ENCODE measurements at regions not wholly inside any gene's neighbourhood (a gene's known extent, or its start where the extent isn't known, plus 50 kb on each side); places are given as distances from the start of the nearest gene placed in this dataset.

GRCh38 chr10:55398497-55398882 is 597.5 kb upstream of the PCDH15 start:
- in situ Hi-C loops (cut with MboI; ENCODE audit: low pct_ligation_motif_present in 1 of 4, low pct_unique_long_range_greater_than_20kb in 1 of 4, low sequenced_read_pairs in 3 of 4) = no loop called here
- Histone ChIP-seq H3K4me3 (no peak overlapping the region), H3K27ac (no peak overlapping the region), H3K27me3 (no peaks in the 10 kb centered on the region), H3K36me3 (no peaks in the 10 kb centered on the region), H3K9me3 (no peaks in the 10 kb centered on the region), H3K4me1 (no peaks in the 10 kb centered on the region)
- DNase-seq = no peak
- TF ChIP-seq POLR2AphosphoS5 (IDR thresholded peaks at IDR 0.05) (no peak), POLR2A (IDR thresholded peaks at IDR 0.05) (no peak), EP300 (IDR thresholded peaks at IDR 0.05; ENCODE audit: low read depth) (no peak), CTCF (IDR thresholded peaks at IDR 0.05) (no peak)
- 17 to 20% methylated on average over 1 of the region's 1 CpG for WGBS, 2 donors (ENCODE audit: low coverage in 1 of 2)
- intact Hi-C loops (cut with DNase I; ENCODE audit: low total_unique reads) = no loop called here

- TF ChIP-seq POLR2AphosphoS5 (IDR thresholded peaks at IDR 0.05) (no peak), CTCF (IDR thresholded peaks at IDR 0.05) (no peak), POLR2A (IDR thresholded peaks at IDR 0.05) (no peak), EP300 (IDR thresholded peaks at IDR 0.05; ENCODE audit: low read depth) (no peak)
- in situ Hi-C loops (cut with MboI; ENCODE audit: low pct_ligation_motif_present in 1 of 4, low pct_unique_long_range_greater_than_20kb in 1 of 4, low sequenced_read_pairs in 3 of 4) (no loop called here), intact Hi-C loops (cut with DNase I; ENCODE audit: low total_unique reads) (no loop called here)
- H3K9me3 ChIP-seq = no peaks in the 10 kb centered on the region
- H3K36me3 ChIP-seq = no peaks in the 10 kb centered on the region
- no peak for DNase-seq
- H3K4me3 ChIP-seq = no peak overlapping the region
- no peak overlapping the region for H3K27ac ChIP-seq
- 86 to 100% methylated on average over 3 to 7 of the region's 7 CpGs for WGBS, 2 donors (ENCODE audit: low coverage in 1 of 2)
- no peaks in the 10 kb centered on the region for H3K4me1 ChIP-seq
- H3K27me3 ChIP-seq = no peaks in the 10 kb centered on the region
Measured at GRCh38 chr10:55397777-55398496, 596.9 kb upstream of the PCDH15 start.

- WGBS, 2 donors (ENCODE audit: low coverage in 1 of 2) = 29 to 34% methylated on average over 1 of the region's 1 CpG
- no peaks in the 10 kb centered on the region for H3K36me3 ChIP-seq
- DNase-seq = no peak
- in situ Hi-C loops (cut with MboI; ENCODE audit: low pct_ligation_motif_present in 1 of 4, low pct_unique_long_range_greater_than_20kb in 1 of 4, low sequenced_read_pairs in 3 of 4) = no loop called here
- TF ChIP-seq CTCF (IDR thresholded peaks at IDR 0.05) (no peak), EP300 (IDR thresholded peaks at IDR 0.05; ENCODE audit: low read depth) (no peak), POLR2AphosphoS5 (IDR thresholded peaks at IDR 0.05) (no peak), POLR2A (IDR thresholded peaks at IDR 0.05) (no peak)
- intact Hi-C loops (cut with DNase I; ENCODE audit: low total_unique reads) = no loop called here
- no peaks in the 10 kb centered on the region for H3K9me3 ChIP-seq
- no peak overlapping the region for H3K4me3 ChIP-seq
- H3K4me1 ChIP-seq = no peaks in the 10 kb centered on the region
- H3K27ac ChIP-seq = no peak overlapping the region
- no peaks in the 10 kb centered on the region for H3K27me3 ChIP-seq
Measured at GRCh38 chr10:55378196-55378595, 577.2 kb upstream of the PCDH15 start.

DNA sequence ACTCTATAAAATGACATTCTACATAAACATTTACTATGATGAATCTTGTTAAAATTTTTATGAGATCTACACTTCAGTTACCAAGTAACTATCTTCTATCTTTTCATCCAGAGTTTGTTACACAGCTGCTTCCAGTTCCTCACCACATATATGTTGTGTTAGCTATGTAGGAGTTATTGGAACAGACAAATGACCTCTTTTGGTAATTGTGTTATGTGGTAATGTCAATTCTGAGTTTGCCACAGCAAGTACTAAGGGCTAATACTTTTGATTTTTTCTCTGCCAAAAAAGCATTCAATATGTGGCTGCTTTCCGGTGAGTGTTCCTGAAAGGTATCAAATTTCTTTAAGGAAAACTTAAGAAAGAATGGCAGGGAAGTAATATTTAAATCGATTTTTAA is 573.9 kb upstream of the PCDH15 start:
- Histone ChIP-seq H3K4me3 (no peak overlapping the region), H3K36me3 (no peaks in the 10 kb centered on the region), H3K4me1 (no peaks in the 10 kb centered on the region), H3K9me3 (no peaks in the 10 kb centered on the region), H3K27me3 (no peaks in the 10 kb centered on the region), H3K27ac (no peak overlapping the region)
- TF ChIP-seq CTCF (IDR thresholded peaks at IDR 0.05) = no peak
- no peak for TF ChIP-seq POLR2AphosphoS5 (IDR thresholded peaks at IDR 0.05)
- TF ChIP-seq POLR2A (IDR thresholded peaks at IDR 0.05) = no peak
- TF ChIP-seq EP300 (IDR thresholded peaks at IDR 0.05; ENCODE audit: low read depth) = no peak
- WGBS, 2 donors (ENCODE audit: low coverage in 1 of 2) = 39 to 41% methylated on average over 2 of the region's 2 CpGs
- no peak for DNase-seq
- intact Hi-C loops (cut with DNase I; ENCODE audit: low total_unique reads) (no loop called here), in situ Hi-C loops (cut with MboI; ENCODE audit: low pct_ligation_motif_present in 1 of 4, low pct_unique_long_range_greater_than_20kb in 1 of 4, low sequenced_read_pairs in 3 of 4) (no loop called here)
